Calu3 (cell line): ENCODE measurements at regions not wholly inside any gene's neighbourhood (a gene's known extent, or its start where the extent isn't known, plus 50 kb on each side); places are given as distances from the start of the nearest gene placed in this dataset.

Experiments used
- BruUV-seq: library from RNA; stranded (reverse); fragments of 400-500 nt; replicated peaks from 2 replicates; lab custom pipeline; 2021; lab: Mats Ljungman, UMichigan
- CTCF ChIA-PET: fragments of 300-600 bp; sonication (Branson Sonifier 250); formaldehyde crosslinking; loops from one replicate; lab custom pipeline; 2022; ENCODE audit warnings: antibody characterized with exemption; lab: Charles Lee
- DNase-seq: peaks from one replicate; pipeline ENCODE4 v3.0.0; 2022
- H3K27ac Mint-ChIP-seq: one replicate; pipeline ENCODE4 v1.8.0; 2022; ENCODE audit warnings: mixed read lengths; ENCODE audit not compliant: unreplicated experiment
- H3K27me3 Mint-ChIP-seq: one replicate; pipeline ENCODE4 v1.8.0; 2022; ENCODE audit warnings: mixed read lengths; ENCODE audit not compliant: unreplicated experiment
- H3K36me3 Mint-ChIP-seq: one replicate; pipeline ENCODE4 v1.8.0; 2022; ENCODE audit warnings: mild to moderate bottlenecking, moderate library complexity, mixed read lengths; ENCODE audit not compliant: insufficient read depth, unreplicated experiment
- H3K4me1 Mint-ChIP-seq: one replicate; pipeline ENCODE4 v1.8.0; 2022; ENCODE audit warnings: mild to moderate bottlenecking, low read depth, mixed read lengths; ENCODE audit not compliant: unreplicated experiment
- H3K4me3 Mint-ChIP-seq: one replicate; pipeline ENCODE4 v1.8.0; 2022; ENCODE audit warnings: mild to moderate bottlenecking, low read depth, moderate library complexity, mixed read lengths; ENCODE audit not compliant: unreplicated experiment
- H3K9me3 Mint-ChIP-seq: one replicate; pipeline ENCODE4 v1.8.0; 2022; ENCODE audit warnings: low read depth, mixed read lengths; ENCODE audit not compliant: unreplicated experiment
- intact Hi-C: fragments of 100-400 bp; cut with micrococcal nuclease; formaldehyde crosslinking; loops from one replicate; pipeline ENCODE4 v1.10.0; 2022; ENCODE audit not compliant: unreplicated experiment
- TF ChIP-seq, protein P1 (sequence below): fragments of 200-600 bp; IDR thresholded peaks from one replicate; pipeline ENCODE4 v1.8.0; 2022; ENCODE audit warnings: antibody characterized with exemption; ENCODE audit not compliant: unreplicated experiment

DNA sequence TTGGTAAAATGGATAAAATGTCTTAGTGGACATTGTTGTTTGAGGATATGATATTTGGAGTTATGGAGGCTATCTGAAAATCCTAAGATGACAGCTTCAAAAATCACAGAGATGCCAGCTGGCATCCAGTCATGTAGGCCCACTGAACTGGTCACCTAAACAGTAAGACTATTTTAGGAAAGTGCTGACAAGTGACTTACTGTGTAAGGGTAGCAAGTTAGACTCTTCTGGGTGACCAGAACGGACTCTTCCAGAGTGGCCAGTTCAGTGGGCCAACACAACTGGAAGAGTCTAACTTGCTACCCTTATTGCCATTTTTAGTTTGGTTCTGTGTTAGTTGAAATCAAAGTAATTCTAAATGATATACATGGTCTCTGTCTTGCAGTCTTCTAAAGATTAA is 61.4 kb upstream of the ATP8A1 start:
- CTCF ChIA-PET: no interaction called here
- no peak overlapping the region for H3K4me3 Mint-ChIP-seq
- DNase-seq: no peak
- H3K4me1 Mint-ChIP-seq: no peaks in the 10 kb centered on the region
- TF ChIP-seq, protein P1, sequence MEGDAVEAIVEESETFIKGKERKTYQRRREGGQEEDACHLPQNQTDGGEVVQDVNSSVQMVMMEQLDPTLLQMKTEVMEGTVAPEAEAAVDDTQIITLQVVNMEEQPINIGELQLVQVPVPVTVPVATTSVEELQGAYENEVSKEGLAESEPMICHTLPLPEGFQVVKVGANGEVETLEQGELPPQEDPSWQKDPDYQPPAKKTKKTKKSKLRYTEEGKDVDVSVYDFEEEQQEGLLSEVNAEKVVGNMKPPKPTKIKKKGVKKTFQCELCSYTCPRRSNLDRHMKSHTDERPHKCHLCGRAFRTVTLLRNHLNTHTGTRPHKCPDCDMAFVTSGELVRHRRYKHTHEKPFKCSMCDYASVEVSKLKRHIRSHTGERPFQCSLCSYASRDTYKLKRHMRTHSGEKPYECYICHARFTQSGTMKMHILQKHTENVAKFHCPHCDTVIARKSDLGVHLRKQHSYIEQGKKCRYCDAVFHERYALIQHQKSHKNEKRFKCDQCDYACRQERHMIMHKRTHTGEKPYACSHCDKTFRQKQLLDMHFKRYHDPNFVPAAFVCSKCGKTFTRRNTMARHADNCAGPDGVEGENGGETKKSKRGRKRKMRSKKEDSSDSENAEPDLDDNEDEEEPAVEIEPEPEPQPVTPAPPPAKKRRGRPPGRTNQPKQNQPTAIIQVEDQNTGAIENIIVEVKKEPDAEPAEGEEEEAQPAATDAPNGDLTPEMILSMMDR: no peak
- BruUV-seq: no TSS peak
- no peaks in the 10 kb centered on the region for H3K27me3 Mint-ChIP-seq
- H3K36me3 Mint-ChIP-seq: no peaks in the 10 kb centered on the region
- peaks cover 2% of the 10 kb centered on the region for H3K9me3 Mint-ChIP-seq
- H3K27ac Mint-ChIP-seq: no peak overlapping the region
- intact Hi-C loops: no loop called here

DNA sequence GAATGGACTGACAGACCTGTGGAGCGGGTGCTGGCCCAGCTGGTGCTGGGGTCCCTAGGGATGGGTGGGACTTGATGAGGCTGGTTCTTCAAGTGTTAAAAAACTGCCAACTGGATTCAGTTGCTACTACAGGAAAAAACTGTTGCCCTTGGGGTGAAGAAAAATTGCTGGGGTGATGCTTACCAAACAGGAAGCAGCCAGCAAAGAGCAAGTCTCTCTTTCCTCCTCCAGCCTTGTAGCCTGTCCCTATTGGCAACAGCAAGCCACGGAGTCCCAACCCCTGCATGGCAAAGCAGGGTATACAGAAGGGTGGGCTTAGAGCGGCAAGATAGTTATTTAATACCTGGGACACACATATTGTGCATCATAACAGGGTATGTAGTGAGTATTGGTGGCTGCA is 60.1 kb upstream of the ATP8A1 start:
- Mint-ChIP-seq H3K36me3 (no peaks in the 10 kb centered on the region), H3K4me3 (no peak overlapping the region), H3K27ac (no peak overlapping the region), H3K4me1 (no peaks in the 10 kb centered on the region), H3K9me3 (peaks cover 2% of the 10 kb centered on the region), H3K27me3 (no peaks in the 10 kb centered on the region)
- intact Hi-C loops: no loop called here
- DNase-seq: no peak
- CTCF ChIA-PET: no interaction called here
- TF ChIP-seq, protein P1: no peak
- BruUV-seq: no TSS peak

DNA sequence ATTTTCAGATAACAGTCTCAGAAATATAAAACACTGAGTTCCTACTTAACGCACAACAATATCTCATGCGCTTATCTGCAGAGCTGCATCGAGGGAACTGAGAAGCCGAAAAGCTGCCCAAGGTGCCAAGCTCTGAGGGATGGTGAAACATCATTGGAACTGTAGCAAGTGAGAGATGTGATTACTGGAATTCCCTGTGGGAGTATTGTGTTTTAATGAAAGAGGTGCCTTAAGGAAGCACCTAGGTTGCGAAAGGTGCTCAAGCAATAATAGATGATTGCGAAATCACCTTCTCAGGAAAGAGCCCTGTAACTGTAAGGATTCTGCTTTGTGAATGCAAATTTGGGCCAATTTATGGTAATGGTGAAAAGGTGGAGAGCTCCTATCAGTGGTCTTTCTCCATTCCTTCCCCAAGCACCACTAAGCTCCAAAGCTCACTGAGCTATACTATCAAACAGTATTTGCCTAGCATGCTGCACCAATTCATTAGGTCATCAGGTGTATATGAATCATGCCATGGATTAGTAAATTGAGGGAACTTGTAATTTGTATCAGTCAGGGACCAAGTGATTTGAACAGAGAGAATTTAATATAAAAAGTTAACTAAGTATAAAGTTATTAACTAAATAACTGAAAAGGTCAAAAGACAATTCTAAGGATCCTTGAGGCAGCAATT is 59.0 kb upstream of the ATP8A1 start:
- no TSS peak for BruUV-seq
- DNase-seq: no peak

DNA sequence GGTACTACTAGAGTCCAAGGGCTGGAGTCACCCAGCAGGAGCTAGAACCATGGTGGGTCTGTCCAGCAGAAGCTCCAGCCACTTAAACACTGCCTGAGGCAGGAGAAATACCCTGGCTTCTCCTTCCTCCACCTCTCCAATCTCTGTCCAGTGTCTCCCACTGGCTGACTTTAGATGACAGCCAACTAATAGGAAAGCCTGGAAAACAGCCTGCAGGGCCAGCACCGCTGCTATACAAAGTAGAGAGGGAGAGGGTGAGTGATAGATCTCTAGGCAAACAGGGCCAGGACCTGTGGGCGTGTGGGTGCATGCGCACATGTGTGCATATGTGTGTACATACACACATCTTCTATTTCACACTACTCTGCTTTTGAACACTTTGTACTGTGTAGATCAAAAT is 56.5 kb upstream of the ATP8A1 start:
- TF ChIP-seq, protein P1: no peak
- no peak overlapping the region for H3K4me3 Mint-ChIP-seq
- CTCF ChIA-PET: no interaction called here
- no peak for DNase-seq
- intact Hi-C loops: no loop called here
- no peaks in the 10 kb centered on the region for H3K27me3 Mint-ChIP-seq
- no peaks in the 10 kb centered on the region for H3K9me3 Mint-ChIP-seq
- no peaks in the 10 kb centered on the region for H3K4me1 Mint-ChIP-seq
- BruUV-seq: no TSS peak
- H3K36me3 Mint-ChIP-seq: no peaks in the 10 kb centered on the region
- no peak overlapping the region for H3K27ac Mint-ChIP-seq

More for the DNA sequence above, 59.0 kb upstream of the ATP8A1 start:
- CTCF ChIA-PET: no interaction called here
- Mint-ChIP-seq H3K36me3 (no peaks in the 10 kb centered on the region), H3K4me1 (no peaks in the 10 kb centered on the region), H3K4me3 (no peak overlapping the region), H3K27me3 (no peaks in the 10 kb centered on the region), H3K27ac (no peak overlapping the region), H3K9me3 (no peaks in the 10 kb centered on the region)
- intact Hi-C loops: no loop called here
- TF ChIP-seq, protein P1: no peak
